CD4-positive, alpha-beta T cell treated with Interleukin-17A for 4 hours (primary cell): ENCODE measurements at regions not wholly inside any gene's neighbourhood (a gene's known extent, or its start where the extent isn't known, plus 50 kb on each side); places are given as distances from the start of the nearest gene placed in this dataset.
"Not testable (repeated sequence)": the region's sequence is repeated elsewhere in the genome, so short reads cannot be mapped to it uniquely, and the experiment has no call there.

Experiments
- DNase-seq: peaks from one replicate; pipeline ENCODE4 v3.0.0-alpha.2; 2020; ENCODE audit warnings: mixed read lengths

GRCh38 chr5:33153831-33154230 lies 286.9 kb upstream of the TARS1 start:
- no peak for DNase-seq

- no peak for DNase-seq
These were observed 279.9 kb upstream of the TARS1 start for GRCh38 chr5:33160871-33161270.

GRCh38 chr5:33161421-33161820 lies 279.3 kb upstream of the TARS1 start:
- DNase-seq = no peak

GRCh38 chr5:33162057-33162456 lies 278.7 kb upstream of the TARS1 start:
- no peak for DNase-seq

- DNase-seq = no peak
These were observed 274.2 kb upstream of the TARS1 start for GRCh38 chr5:33166522-33166921.

GRCh38 chr5:33166948-33167347 lies 273.8 kb upstream of the TARS1 start:
- DNase-seq = no peak

- DNase-seq = no peak
These were observed 273.2 kb upstream of the TARS1 start for GRCh38 chr5:33167541-33167940.

- no peak for DNase-seq
These were observed 270.4 kb upstream of the TARS1 start for GRCh38 chr5:33170411-33170810.

- DNase-seq = no peak
These were observed 266.4 kb upstream of the TARS1 start for GRCh38 chr5:33174383-33174782.

- DNase-seq = no peak
These were observed 261.5 kb upstream of the TARS1 start for GRCh38 chr5:33179301-33179700.

GRCh38 chr5:33180900-33181299 lies 259.9 kb upstream of the TARS1 start:
- no peak for DNase-seq

GRCh38 chr5:33182986-33183385 lies 257.8 kb upstream of the TARS1 start:
- DNase-seq = no peak

GRCh38 chr5:33184367-33184766 lies 256.4 kb upstream of the TARS1 start:
- no peak for DNase-seq

GRCh38 chr5:33188089-33188488 lies 252.7 kb upstream of the TARS1 start:
- DNase-seq = no peak

- DNase-seq = no peak
These were observed 245.9 kb upstream of the TARS1 start for GRCh38 chr5:33194914-33195313.

GRCh38 chr5:33195431-33196165 lies 245.2 kb upstream of the TARS1 start:
- DNase-seq = no peak

- DNase-seq = no peak
These were observed 241.9 kb upstream of the TARS1 start for GRCh38 chr5:33198836-33199235.

- no peak for DNase-seq
These were observed 236.8 kb upstream of the TARS1 start for GRCh38 chr5:33203931-33204330.

GRCh38 chr5:33205079-33205478 lies 235.7 kb upstream of the TARS1 start:
- DNase-seq = no peak

GRCh38 chr5:33205727-33206410 lies 234.9 kb upstream of the TARS1 start:
- no peak for DNase-seq

- no peak for DNase-seq
These were observed 233.7 kb upstream of the TARS1 start for GRCh38 chr5:33206962-33207506.

- no peak for DNase-seq
These were observed 231.5 kb upstream of the TARS1 start for GRCh38 chr5:33209252-33209651.

- DNase-seq = not testable (repeated sequence)
These were observed 230.5 kb upstream of the TARS1 start for GRCh38 chr5:33210221-33210620.

- DNase-seq = no peak
These were observed 229.8 kb upstream of the TARS1 start for GRCh38 chr5:33210978-33211377.
